HG03520 (cell line): ENCODE measurements at regions not wholly inside any gene's neighbourhood (a gene's known extent, or its start where the extent isn't known, plus 50 kb on each side); places are given as distances from the start of the nearest gene placed in this dataset.
A peak's percentile ranks its signal among the peaks of the same experiment; 100 is the strongest.

Experiments
- ATAC-seq: cut with Tn5 transposase; IDR thresholded peaks from one replicate; pipeline ENCODE4 v1.9.1; 2021; ENCODE audit warnings: mild to moderate bottlenecking, moderate library complexity; ENCODE audit not compliant: unreplicated experiment

GRCh38 chr6:110033101-110033500, 55.0 kb downstream of the GPR6 start:
- ATAC-seq, result no peak

GRCh38 chr6:110033749-110034666, 55.9 kb downstream of the GPR6 start:
- ATAC-seq, result no peak

GRCh38 chr6:110034667-110035036, 56.5 kb downstream of the GPR6 start:
- no peak for ATAC-seq

- no peak for ATAC-seq
Measured at GRCh38 chr6:110035321-110035720, 57.2 kb downstream of the GPR6 start.

GRCh38 chr6:110036408-110037302, 58.5 kb downstream of the GPR6 start:
- ATAC-seq, result no peak

- ATAC-seq, result no peak
Measured at GRCh38 chr6:110037726-110038295, 59.7 kb downstream of the GPR6 start.

GRCh38 chr6:110039364-110039980, 61.4 kb downstream of the GPR6 start:
- peak; percentile 82 for ATAC-seq

- ATAC-seq, result peak; percentile 44
Measured at GRCh38 chr6:110039981-110040383, 61.9 kb downstream of the GPR6 start.

- ATAC-seq, result no peak
Measured at GRCh38 chr6:110040716-110041115, 62.6 kb downstream of the GPR6 start.

- ATAC-seq, result no peak
Measured at GRCh38 chr6:110041126-110041525, 63.0 kb downstream of the GPR6 start.

GRCh38 chr6:110041830-110042229, 63.7 kb downstream of the GPR6 start:
- ATAC-seq, result no peak

GRCh38 chr6:110042670-110043296, 64.7 kb downstream of the GPR6 start:
- no peak for ATAC-seq

GRCh38 chr6:110043366-110043994, 65.4 kb downstream of the GPR6 start:
- no peak for ATAC-seq

- no peak for ATAC-seq
Measured at GRCh38 chr6:110044096-110044495, 66.0 kb downstream of the GPR6 start.

GRCh38 chr6:110044622-110045021, 66.5 kb downstream of the GPR6 start:
- ATAC-seq, result no peak

- no peak for ATAC-seq
Measured at GRCh38 chr6:110048221-110048875, 70.2 kb downstream of the GPR6 start.

GRCh38 chr6:110049696-110050439, 71.8 kb downstream of the GPR6 start:
- no peak for ATAC-seq
